H9 (cell line): ENCODE measurements at regions not wholly inside any gene's neighbourhood (a gene's known extent, or its start where the extent isn't known, plus 50 kb on each side); places are given as distances from the start of the nearest gene placed in this dataset.

Experiments used
- DNase-seq: peaks from one replicate; pipeline ENCODE4 v3.0.0-alpha.2; 2017
- H2AFZ ChIP-seq: one replicate; pipeline ENCODE4 v1.6.1; 2013; ENCODE audit warnings: mild to moderate bottlenecking, low read length, control low read depth, moderate library complexity
- H2AK5ac ChIP-seq: 2 replicates; pipeline ENCODE4 v1.6.1; 2013; ENCODE audit warnings: low read length, control low read depth, mixed read lengths; ENCODE audit not compliant: insufficient read length
- H2BK120ac ChIP-seq: one replicate; pipeline ENCODE4 v1.6.1; 2013; ENCODE audit warnings: low read depth, mild to moderate bottlenecking, low read length, control low read depth, inconsistent platforms; ENCODE audit not compliant: poor library complexity, severe bottlenecking
- H2BK12ac ChIP-seq: 2 replicates; pipeline ENCODE4 v1.6.1; 2013; ENCODE audit warnings: low read length, control low read depth, mixed read lengths, low read depth; ENCODE audit not compliant: insufficient read length
- H2BK15ac ChIP-seq: 2 replicates; pipeline ENCODE4 v1.6.1; 2013; ENCODE audit warnings: low read depth, low read length, control low read depth
- H2BK20ac ChIP-seq: one replicate; pipeline ENCODE4 v1.6.1; 2013; ENCODE audit warnings: low read depth, mild to moderate bottlenecking, low read length, control low read depth, inconsistent platforms; ENCODE audit not compliant: poor library complexity, severe bottlenecking
- H2BK5ac ChIP-seq: 2 replicates; pipeline ENCODE4 v1.6.1; 2013; ENCODE audit warnings: low read length, control low read depth, mixed read lengths; ENCODE audit not compliant: insufficient read length
- H3K14ac ChIP-seq: 2 replicates; pipeline ENCODE4 v1.6.1; 2013; ENCODE audit warnings: low read length, control low read depth; ENCODE audit not compliant: insufficient read depth
- H3K18ac ChIP-seq: 2 replicates; pipeline ENCODE4 v1.6.1; 2013; ENCODE audit warnings: low read depth, mild to moderate bottlenecking, mixed read lengths, low read length, control low read depth; ENCODE audit not compliant: insufficient read length
- H3K23ac ChIP-seq: 2 replicates; pipeline ENCODE4 v1.6.1; 2013; ENCODE audit warnings: low read length, control low read depth, mixed read lengths, low read depth; ENCODE audit not compliant: insufficient read length
- H3K23me2 ChIP-seq: 2 replicates; pipeline ENCODE4 v1.6.1; 2013; ENCODE audit warnings: low read depth, mild to moderate bottlenecking, mixed read lengths, low read length, control low read depth; ENCODE audit not compliant: insufficient read length, poor library complexity, severe bottlenecking
- H3K27ac ChIP-seq: 2 replicates; pipeline ENCODE4 v1.5.1; 2013; ENCODE audit warnings: low read length, control low read depth, mixed read lengths, low read depth; ENCODE audit not compliant: insufficient read length
- H3K27me3 ChIP-seq: 2 replicates; pipeline ENCODE4 v1.6.1; 2013; ENCODE audit warnings: low read length, control low read depth, inconsistent platforms; ENCODE audit not compliant: insufficient read depth
- H3K4ac ChIP-seq: 2 replicates; pipeline ENCODE4 v1.6.1; 2013; ENCODE audit warnings: low read depth, mild to moderate bottlenecking, control low read depth, inconsistent platforms, low read length, moderate library complexity
- H3K4me1 ChIP-seq: 2 replicates; pipeline ENCODE4 v1.6.1; 2013; ENCODE audit warnings: low read length, control low read depth, inconsistent platforms; ENCODE audit not compliant: insufficient read depth
- H3K4me2 ChIP-seq: 2 replicates; pipeline ENCODE4 v1.6.1; 2013; ENCODE audit warnings: low read length, control low read depth, mixed read lengths; ENCODE audit not compliant: insufficient read length, insufficient read depth
- H3K56ac ChIP-seq: 2 replicates; pipeline ENCODE4 v1.6.1; 2013; ENCODE audit warnings: low read depth, mild to moderate bottlenecking, mixed read lengths, low read length, control low read depth; ENCODE audit not compliant: insufficient read length
- H3K79me1 ChIP-seq: 2 replicates; pipeline ENCODE4 v1.6.1; 2013; ENCODE audit warnings: low read depth, mild to moderate bottlenecking, moderate library complexity, low read length, control low read depth, inconsistent platforms; ENCODE audit not compliant: insufficient read depth, poor library complexity, severe bottlenecking
- H3K79me2 ChIP-seq: 2 replicates; pipeline ENCODE4 v1.6.1; 2013; ENCODE audit warnings: low read length, control low read depth, inconsistent platforms; ENCODE audit not compliant: insufficient read depth
- H3K9ac ChIP-seq: 2 replicates; pipeline ENCODE4 v1.6.1; 2013; ENCODE audit warnings: low read length, control low read depth, mixed read lengths; ENCODE audit not compliant: insufficient read length; ENCODE audit errors: extremely low read depth
- H3K9me3 ChIP-seq: one replicate; pipeline ENCODE4 v1.6.1; 2013; ENCODE audit warnings: low read depth, low read length, inconsistent platforms; ENCODE audit not compliant: control insufficient read depth
- H3T11ph ChIP-seq: one replicate; pipeline ENCODE4 v1.6.1; 2013; ENCODE audit warnings: mild to moderate bottlenecking, low read length, control low read depth, inconsistent platforms
- H4K20me1 ChIP-seq: one replicate; pipeline ENCODE4 v1.6.1; 2013; ENCODE audit not compliant: control insufficient read depth, insufficient read length, insufficient read depth
- H4K5ac ChIP-seq: 2 replicates; pipeline ENCODE4 v1.6.1; 2013; ENCODE audit warnings: low read depth, mild to moderate bottlenecking, mixed read lengths, low read length, control low read depth; ENCODE audit not compliant: insufficient read length
- H4K8ac ChIP-seq: replicated peaks from 2 replicates; pipeline ENCODE4 v1.6.1; 2013; ENCODE audit warnings: low read length, control low read depth, mixed read lengths, low read depth; ENCODE audit not compliant: insufficient read length
- H4K91ac ChIP-seq: 2 replicates; pipeline ENCODE4 v1.6.1; 2013; ENCODE audit warnings: low read depth, mild to moderate bottlenecking, moderate library complexity, mixed read lengths, low read length, control low read depth; ENCODE audit not compliant: insufficient read length
- H3K27ac Mint-ChIP-seq, 3 experiments: 2 replicates in 2 of 3; 3 replicates in 1 of 3; pipeline ENCODE4 v1.8.0; 2020 to 2021; ENCODE audit warnings: mixed read lengths in 3 of 3, mild to moderate bottlenecking in 1 of 3, moderate library complexity in 1 of 3
- H3K27me3 Mint-ChIP-seq: 2 replicates; pipeline ENCODE4 v1.8.0; 2021; ENCODE audit warnings: low read depth, mild to moderate bottlenecking, moderate library complexity, mixed read lengths
- H3K36me3 Mint-ChIP-seq, 3 experiments: 2 replicates in 2 of 3; 3 replicates in 1 of 3; pipeline ENCODE4 v1.8.0; 2020 to 2021; ENCODE audit warnings: low read depth in 3 of 3, mixed read lengths in 3 of 3; ENCODE audit not compliant: insufficient read depth in 1 of 3
- H3K4me1 Mint-ChIP-seq, 2 experiments: 2 replicates each; pipeline ENCODE4 v1.8.0; 2020; ENCODE audit warnings: mixed read lengths in 2 of 2
- H3K4me3 Mint-ChIP-seq, 2 experiments: 2 replicates in 1 of 2; 3 replicates in 1 of 2; pipeline ENCODE4 v1.8.0; 2020 to 2021; ENCODE audit warnings: mild to moderate bottlenecking in 2 of 2, mixed read lengths in 2 of 2, moderate library complexity in 1 of 2
- H3K9me3 Mint-ChIP-seq, 2 experiments: 2 replicates in 1 of 2; 3 replicates in 1 of 2; pipeline ENCODE4 v1.8.0; 2020; ENCODE audit warnings: mild to moderate bottlenecking in 2 of 2, mixed read lengths in 2 of 2, moderate library complexity in 1 of 2
- CTCF ChIP-seq: fragments of 200-600 bp; sonication (generic); conservative IDR thresholded peaks from 3 replicates; pipeline ENCODE4 v1.8.0; 2021; ENCODE audit warnings: antibody characterized with exemption, mild to moderate bottlenecking
- WGBS: extraction: QIAGEN DNeasy Blood & Tissue Kit; methylation state at CpG from one replicate; pipeline ENCODE4 v1.1.7; 2013; ENCODE audit warnings: missing lambda C conversion rate, low lambda C conversion rate, mixed read lengths; ENCODE audit not compliant: insufficient read length; ENCODE audit errors: extremely low coverage; 5-methylcytosine and 5-hydroxymethylcytosine counted together

DNA sequence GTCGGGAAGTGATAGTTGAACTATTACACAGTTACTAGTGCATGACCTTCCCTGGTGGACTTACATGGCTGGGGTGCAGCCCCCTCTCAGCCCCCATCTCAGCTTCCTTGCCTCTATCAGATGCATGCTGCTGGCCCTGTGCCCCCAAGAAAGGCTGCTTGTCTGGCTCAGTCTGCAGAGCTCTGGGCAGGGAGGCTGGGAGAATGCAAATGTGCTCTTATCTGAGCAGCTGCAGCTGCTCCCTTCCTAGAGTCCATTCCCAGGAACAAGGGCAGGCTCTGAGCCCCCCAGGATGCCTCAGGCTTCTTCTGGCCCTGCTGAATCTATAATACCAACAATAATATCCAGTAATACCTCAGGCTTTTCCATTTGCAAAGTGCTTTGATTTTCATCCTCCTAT lies 218.1 kb upstream of the SRRM4 start:
- Histone ChIP-seq H3K18ac (no peak overlapping the region), H3T11ph (no peak overlapping the region), H3K56ac (no peak overlapping the region), H4K5ac (no peak overlapping the region), H2BK15ac (no peak overlapping the region), H3K27me3 (no peaks in the 10 kb centered on the region), H4K20me1 (no peaks in the 10 kb centered on the region), H2BK12ac (no peak overlapping the region), H2AK5ac (no peak overlapping the region), H3K79me2 (no peaks in the 10 kb centered on the region), H3K9ac (no peak overlapping the region), H3K4me2 (no peak overlapping the region), H3K23me2 (no peaks in the 10 kb centered on the region), H3K23ac (no peak overlapping the region), H2BK5ac (no peak overlapping the region), H3K79me1 (no peaks in the 10 kb centered on the region), H3K4ac (no peak overlapping the region), H3K4me1 (no peaks in the 10 kb centered on the region), H2BK20ac (no peak overlapping the region), H4K8ac (no peak overlapping the region), H3K9me3 (no peaks in the 10 kb centered on the region), H2AFZ (no peak overlapping the region), H3K14ac (no peak overlapping the region), H2BK120ac (no peak overlapping the region), H3K27ac (no peak overlapping the region), H4K91ac (no peak overlapping the region)
- Mint-ChIP-seq H3K27me3 (peaks cover 21% of the 10 kb centered on the region), H3K27ac (no peak overlapping the region), H3K4me3 (no peak overlapping the region), H3K36me3 (no peaks in the 10 kb centered on the region), H3K9me3 (no peaks in the 10 kb centered on the region), H3K4me1 (no peaks in the 10 kb centered on the region)
- WGBS: no CpG with 5 or more reads among the region's 1 CpG
- DNase-seq: no peak
- TF ChIP-seq CTCF: no peak
